AML-193 (cell line): ENCODE measurements at regions not wholly inside any gene's neighbourhood (a gene's known extent, or its start where the extent isn't known, plus 50 kb on each side); places are given as distances from the start of the nearest gene placed in this dataset.
"Not testable (repeated sequence)": the region's sequence is repeated elsewhere in the genome, so short reads cannot be mapped to it uniquely, and the experiment has no call there.

Source experiments
- DNase-seq, 2 experiments: peaks; one replicate each; lab custom pipeline; 2025; lab: John Stamatoyannopoulos, UW

DNA sequence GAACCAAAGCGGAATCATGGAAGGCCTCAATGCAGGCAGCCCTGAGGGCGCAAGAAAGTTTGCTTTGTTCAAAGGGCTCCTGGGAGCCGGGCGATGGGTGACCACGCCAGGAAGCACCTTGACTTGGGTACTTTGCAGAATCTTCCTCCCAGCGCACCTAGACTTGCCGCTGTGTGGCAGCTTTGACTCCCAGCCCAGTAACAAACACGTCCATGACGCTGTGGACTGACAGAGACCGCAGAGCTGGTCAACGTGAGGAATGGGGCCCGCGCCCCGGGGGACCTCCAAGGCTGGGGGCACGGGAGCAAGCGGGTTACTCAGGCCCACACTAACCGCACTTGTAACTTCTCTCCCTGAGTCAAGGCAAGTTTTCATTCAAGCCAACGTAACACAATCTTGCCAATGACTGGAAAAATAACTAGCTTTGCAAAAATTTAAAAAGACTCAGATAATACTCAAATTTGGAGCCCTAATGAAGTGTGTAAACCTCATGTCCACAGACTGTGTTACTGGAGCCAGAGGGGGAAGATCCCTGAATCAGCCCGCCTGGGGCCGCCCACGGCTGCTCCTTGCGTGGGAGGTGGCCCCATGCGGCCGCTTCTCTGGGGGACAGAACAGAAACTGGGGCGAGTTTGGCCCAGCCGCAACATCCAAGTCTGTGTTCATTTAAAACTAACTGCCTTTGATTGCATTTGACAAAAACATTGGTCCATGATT is 130.8 kb downstream of the DNAJB6 start:
- no peak for DNase-seq

DNA sequence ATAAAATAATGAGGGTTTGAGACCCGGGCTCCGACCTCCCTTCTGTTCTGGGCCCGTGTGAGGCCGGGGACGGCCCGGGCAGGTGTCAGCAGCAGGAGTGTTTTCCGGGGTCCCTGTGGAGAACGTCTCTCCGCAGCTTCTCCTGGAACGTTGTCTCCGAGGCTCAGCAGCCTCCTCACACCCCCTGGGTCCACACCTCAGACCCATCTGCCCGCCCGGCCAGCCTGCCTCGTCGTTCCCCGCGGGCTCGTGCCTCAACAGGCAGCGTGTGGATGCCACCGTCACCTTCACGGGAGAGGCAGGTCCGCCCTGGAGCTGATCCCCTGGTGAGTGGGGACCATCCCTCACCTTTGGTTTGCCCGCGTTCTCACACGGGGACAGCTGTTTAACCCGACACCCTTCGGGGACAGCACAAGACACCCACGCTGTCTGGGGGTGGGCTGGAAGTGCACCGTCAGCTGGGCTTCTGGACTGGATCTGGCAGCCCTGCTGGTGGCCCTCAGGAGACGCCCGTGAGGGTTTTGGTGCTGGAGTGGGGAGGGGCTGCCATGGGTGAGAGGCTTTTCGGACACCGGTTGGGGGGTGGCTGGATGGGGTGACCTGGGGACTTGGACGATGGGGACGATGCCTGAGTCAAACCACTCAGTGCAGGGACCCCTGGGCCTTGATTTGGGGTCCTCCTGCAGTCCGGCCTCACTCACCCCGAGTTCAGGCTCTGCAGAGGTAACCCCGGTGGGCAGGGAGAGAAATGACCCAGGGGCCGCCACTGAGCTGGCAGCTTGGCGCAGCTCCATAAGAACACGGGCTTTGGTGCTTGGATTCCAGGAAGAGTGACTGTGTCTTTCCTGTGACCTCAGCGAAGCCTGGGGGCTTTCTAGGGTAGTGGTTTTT is 131.7 kb downstream of the DNAJB6 start:
- no peak for DNase-seq

DNA sequence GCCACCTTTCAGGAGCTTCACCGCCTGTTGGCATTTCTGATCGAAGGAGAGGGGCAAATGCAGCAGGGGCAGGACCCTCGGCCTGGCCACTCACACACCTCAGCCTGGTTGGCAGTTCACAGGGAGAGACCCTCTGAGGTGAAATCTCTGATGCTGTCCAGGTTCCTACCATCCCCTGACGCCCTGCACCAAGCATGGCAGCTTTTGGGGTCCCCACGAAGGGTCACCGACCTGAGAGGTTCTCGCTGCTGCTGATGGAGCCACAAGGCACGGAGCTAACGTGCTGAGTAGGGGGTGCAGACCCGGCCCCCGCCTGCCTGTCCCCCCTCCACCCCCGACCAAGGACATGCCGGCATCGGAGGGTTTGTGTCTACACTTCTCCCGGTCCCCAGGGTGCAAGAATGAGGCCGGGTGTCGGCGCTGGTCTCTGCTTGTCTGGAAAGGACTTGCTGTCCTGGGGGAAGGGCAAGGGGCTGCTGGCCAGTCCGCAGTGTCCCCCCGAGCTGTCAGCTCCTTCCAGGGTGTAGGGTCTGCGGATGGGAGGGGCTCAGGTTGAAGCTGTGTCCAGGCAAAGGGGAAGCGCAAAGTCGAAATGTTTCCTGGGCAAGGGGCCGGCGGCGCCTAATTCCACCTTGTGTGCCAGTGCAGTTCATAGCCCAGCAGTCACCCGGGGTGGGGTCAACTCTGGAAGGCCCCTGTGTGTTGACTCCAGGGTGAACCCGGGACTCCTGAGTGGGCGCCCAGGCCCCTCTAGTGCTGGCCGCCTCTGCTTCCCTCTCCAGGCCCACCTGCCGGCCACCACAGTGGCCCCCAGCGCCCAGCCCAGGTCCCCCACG is 132.6 kb downstream of the DNAJB6 start:
- DNase-seq, result no peak

DNA sequence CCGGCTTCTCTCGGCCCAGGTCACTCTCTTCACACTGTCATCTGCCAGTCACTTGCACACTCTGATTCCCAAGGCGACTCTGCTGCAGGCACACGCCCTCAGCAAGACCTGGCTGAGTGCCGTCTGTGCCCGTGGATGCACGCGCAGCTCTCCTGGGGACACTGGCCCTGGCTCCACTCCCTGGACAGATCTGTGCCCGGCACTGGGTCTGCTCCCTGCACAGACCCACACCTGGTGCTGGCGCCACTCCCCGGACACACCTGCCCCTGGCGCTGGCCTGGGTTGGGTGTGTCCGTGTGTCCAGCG is 133.2 kb downstream of the DNAJB6 start:
- DNase-seq, result no peak

DNA sequence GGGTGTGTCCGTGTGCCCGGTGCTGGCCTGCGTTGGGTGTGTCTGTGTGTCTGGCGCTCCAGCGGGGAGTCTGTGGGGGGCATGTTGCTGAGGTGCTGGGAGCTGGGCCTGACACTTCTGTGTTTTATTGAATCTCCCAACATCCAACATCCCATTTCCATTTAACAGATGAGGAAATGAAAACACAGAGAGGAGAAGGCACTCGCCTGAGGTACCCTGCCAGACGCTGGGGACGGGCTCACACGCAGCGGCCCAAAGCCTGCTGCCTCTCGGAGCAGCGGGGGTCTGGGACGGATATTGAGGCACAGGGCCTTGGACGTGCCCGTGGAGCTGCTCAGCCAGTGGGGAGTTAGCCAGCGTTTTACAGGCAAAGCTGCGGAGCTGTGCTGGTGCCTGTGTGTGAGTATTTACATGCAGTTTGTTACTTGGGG is 133.9 kb downstream of the DNAJB6 start:
- DNase-seq, result no peak

DNA sequence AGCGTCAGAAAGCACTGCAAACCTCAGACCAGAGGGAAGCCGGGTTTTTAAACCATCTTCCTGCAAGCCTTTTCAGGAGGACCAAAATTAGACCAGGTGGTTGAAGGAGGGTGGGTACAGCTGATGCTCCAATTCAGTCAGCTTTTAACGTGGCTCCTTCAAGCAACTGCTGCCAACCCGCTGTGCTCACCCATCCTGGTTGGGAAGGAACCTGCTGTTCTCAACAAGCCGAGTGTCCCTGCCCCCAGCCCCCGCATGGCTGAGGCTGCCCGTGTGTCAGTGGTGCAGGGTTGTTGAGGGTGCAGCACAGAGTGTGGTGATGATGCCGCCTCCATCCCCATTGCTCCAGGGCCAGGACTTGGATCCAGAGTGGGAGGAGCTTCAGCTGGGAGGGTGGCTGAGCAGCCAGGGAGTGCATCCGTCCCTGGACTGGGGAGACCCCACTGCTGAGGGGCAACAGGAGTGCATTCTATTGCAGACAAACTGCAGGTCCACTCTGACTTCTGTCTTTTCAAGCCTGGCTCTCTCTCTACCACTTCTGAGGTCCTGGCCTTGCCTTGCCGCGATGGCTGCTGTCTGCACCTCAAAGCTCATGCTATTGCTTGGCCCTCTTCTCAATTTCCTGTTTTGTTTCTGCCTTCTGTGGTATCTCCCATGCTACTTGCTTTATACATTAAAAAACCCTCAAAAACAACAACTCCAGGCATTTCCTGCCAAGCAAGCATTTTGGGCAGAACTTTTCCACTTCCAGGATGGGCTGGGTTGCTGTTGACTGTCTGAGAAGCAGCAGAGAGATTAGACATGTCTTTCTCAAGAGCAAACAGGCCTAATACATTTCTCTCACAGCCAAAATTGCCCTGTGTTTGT is 134.7 kb downstream of the DNAJB6 start:
- no peak for DNase-seq

DNA sequence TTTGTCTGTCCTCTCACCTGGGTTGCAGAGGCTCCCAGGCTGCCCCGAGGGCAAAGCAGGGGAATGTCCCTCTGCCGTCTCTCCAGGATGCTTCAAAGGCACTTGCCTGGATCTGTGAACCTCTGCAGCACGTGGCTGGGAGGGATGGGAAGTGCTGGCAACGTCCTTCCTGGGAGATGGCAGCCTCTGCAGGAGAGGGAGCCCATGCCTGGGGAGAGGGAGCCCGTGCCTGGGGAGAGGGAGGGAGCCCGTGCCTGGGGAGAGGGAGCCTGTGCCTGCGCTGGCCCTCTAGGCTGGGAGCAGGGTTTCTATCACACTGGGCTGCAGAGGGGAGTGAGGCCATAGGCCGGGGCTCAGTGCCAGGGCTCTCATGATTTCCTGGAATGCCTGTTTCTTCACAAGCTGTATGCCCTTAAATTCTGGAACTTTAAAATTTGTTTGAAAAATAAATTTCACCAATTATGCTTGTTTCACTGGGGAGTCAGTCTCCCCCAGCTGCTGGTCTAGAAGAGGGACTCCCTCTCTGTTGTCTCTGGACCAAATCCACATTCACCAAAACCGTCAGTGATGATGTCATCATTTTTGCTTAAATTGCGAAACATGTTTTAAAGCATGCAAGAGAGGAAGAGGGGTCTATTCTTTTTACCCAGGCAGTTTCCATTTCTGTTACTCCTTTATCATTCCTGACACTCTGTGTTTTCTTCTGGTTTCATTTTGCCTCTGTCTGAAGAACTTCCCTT is 135.7 kb downstream of the DNAJB6 start:
- no peak for DNase-seq

DNA sequence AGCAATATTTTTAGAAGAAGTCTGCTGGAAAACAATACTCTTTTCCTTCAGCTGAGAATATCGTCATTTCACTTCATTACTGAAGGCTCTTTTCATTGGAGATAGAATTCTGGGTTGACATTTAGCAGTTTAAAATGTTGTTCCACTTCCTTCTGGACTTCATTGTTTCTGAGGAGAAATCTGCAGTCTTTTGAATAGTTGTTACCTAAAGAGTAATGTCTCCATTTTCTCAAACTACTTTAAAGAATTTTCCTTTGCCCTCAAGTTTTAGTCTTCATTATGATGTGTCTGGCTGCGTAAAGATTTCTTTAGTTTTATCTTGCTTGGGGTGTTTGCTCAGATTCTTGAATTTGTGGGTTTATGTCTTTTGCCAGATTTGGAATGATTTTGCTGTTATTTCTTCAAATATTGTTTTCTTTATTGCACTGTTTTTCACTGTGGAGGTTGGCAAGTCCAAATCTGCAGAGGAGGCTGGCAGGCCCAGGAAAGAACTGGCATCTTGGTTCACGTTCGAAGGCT is 136.3 kb downstream of the DNAJB6 start:
- no peak for DNase-seq

DNA sequence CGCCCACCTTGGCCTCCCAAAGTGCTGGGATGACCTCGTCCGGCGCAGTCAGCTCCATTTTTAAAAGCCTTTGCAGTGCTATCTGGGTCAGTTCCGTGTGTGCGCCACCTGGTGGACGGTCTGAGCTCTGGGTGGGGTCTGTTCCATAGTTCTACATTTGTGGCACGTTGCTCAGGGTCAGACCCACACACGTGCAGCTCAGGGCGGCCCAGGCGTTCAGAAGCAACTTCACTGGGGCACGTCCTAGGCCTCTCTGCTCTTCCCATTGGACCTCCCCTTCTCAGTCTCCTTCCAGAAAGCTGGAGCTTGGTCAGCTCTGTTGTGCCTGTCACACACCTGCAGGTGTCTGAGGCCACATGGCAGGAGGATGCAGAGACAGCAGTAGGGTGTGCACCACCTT is 137.9 kb downstream of the DNAJB6 start:
- DNase-seq, result peak; percentile 2 to 14

DNA sequence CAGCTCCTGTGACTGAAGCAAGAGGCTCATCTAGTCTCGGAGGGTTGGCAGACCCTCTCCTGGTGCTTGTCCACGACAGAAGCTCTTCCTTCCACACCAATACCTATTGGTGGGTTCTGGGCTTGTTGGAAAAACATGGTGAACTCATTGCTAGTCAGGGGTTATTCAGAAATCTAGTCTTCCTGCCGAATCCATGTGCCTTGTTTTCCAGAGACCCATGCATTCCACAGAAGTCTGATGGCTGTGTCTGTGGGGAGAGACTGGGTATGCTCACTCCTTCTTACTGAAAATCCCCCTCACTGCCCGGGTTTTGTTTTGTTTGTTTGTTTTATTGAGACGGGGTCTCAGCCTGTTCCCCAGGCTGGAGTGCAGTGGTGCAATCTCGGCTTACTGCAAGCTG is 138.3 kb downstream of the DNAJB6 start:
- no peak for DNase-seq

DNA sequence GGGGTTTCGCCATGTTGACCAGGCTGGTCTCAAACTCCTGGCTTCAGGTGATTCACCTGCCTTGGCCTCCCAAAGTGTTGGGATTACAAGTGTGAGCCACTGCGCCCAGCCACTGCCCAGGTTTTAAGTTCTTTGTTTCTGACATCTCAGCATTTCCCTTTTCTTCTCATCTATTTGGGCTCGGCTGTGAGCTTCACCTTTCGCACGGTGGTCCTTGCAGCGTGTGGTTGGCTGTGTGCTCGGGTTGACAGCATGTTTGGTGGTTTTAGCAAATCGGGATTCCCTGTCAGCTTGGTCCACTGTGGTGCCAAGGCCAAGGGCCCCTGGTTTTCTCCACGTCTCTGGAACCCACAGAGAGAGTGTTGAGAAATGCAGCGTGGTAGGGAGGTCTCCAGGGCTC is 138.8 kb downstream of the DNAJB6 start:
- no peak for DNase-seq

DNA sequence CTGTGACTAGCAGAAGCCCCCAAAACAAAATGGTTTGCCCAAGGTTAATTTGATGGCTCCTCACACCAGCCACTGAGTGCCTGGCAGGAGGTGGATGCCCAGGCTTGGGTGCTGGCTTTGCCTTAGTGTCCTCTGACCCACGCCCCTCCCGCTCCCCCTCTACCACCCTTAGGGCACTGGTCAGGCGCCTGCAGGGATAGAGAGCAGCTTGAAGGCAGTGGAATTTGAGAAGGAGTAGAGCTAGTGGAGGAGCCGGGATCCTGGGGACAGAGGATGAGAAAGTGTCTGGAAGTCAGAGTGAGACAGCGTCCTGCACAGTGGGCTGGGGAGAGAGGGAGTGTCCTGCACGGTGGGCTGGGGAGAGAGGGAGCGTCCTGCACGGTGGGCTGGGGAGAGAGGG is 139.4 kb downstream of the DNAJB6 start:
- no peak for DNase-seq

DNA sequence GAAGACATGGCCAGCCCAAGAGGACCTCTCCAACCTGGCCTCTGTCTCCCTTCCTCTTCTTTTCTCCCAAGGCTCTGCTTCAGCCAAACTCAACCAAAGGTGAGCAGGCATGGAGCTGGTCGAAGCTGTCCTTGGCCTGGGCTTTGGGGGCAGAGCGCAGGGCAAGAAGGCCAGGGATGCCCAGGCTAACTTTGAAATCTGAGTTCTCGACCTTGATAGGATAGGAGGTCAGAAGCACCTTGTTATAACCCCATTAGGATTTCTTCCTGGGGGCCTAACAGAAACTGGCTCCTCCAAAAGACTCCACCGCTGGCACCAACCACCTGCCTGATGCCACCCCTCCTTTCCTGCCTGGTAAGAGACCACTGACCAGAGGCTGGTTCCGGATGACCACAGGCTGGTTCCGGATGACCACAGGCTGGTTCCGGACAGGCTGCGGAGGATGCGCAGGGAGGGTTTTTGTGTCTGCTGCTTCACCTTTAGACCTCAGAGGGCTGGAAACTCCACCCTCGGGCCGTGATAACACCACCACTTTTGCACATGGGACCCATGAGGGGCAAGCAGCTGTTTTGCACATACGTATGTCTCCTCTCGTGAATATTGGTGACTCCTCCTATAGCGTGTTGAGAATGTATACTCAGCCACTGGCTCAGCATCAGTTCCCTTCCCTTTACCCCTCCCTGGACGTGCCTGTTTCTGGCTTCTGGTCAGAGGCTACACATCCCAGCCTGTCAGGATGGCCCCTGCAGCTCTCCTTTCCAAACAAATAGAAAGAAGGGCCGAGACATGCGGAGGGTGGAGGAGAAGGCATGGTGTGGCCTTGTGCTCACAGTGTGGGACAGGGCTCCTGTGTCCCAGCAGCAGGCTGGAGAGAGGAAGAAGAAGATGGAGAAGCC is 140.1 kb downstream of the DNAJB6 start:
- DNase-seq, result no peak

DNA sequence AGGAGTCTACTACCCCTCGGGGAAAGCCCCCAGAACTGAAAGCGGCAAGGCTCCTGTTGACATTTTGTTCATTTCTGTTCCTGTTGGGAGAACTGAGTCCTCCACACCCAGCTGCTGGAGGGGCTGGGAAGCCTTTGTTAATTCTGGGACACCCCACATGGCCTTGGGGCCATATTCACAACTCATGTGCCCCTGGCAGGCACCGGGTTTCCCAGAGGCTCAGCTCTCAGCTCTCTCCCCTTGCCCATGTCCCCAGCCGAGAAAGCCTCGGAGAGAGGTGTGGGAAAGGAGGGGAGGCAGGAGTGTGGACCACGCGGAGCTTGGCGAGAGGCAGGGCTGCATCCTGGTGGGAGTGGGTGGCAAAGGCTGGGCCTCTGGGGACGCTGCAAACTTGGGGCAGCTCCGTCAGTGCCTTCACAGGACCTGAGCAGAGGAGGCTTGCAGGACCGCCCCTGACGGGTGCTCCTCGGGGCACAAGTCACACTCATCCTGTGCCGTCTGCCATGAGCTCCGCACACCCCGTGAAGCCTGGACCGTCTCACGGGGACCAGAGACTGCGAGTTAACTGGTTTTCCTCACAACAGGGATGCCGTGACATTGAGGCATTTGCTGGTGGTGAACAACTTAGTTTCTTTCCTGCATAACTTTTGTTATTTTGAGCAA is 140.9 kb downstream of the DNAJB6 start:
- DNase-seq, result no peak

DNA sequence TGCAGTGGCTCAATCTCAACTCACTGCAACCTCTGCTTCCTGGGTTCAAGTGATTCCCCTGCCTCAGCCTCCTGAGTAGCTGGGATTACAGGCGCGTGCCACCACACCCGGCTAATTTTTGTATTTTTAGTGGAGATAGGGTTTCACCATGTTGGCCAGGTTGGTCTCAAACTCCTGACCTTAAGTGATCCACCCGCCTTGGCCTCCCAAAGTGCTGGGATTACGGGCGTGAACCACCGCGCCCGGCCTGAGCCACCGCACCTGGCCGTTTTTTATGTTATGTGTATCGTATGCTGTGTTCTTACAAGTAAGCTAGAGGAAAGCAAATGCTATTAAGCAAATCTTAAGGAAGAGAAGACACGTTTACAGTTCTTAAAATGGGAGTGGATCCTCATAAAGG is 141.8 kb downstream of the DNAJB6 start:
- not testable (repeated sequence) for DNase-seq

DNA sequence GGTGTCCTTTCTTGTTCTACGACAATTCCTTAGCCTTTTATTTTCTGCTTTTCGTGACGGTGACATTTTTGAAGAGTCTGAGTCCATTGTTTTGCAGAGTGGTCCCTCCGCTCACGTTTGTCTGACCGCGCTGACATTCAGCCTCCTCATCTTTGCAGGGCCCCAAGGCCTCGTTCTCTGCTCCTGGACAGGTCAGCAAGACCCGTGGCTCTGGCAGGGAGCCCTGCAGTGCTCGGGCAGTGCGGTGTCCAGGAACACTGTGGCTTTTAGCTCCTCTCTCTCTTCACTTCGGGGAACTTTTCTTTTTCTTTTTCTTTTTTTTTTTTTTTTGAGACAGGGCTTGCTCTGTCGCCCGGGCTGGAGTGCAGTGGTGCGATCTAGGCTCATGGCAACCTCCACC is 142.5 kb downstream of the DNAJB6 start:
- no peak for DNase-seq

DNA sequence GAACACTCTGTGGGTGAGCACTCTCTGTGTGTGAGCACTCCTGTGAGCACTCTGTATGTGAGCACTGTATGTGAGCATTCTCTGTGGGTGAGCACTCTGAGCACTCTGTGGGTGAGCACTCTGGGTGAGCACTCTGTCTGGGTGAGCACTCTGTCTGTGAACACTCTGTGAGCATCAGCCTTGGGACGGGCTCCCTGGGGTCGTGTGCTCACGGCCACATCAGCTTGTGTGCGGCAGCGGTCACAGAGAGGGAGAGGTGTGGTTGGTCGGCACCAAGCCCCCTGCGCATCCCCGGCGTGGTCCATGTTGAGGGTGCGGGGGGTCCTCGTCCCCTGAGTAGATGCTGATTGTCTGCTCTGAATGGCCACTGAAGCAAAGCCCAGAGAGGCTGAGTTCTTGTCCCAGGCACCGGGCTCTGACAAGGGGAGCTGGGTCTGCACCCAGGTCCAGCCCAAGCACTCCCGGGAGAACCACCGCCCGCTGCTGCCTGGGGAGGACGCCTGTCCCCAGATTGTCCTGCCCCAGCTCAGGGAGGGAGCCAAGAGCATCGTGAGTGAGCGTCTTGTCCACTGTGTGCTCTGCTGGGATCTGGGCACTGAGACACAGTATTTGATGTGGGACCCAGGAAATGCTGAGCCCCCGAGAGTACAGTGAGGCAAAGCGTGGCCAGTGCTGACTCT is 143.7 kb downstream of the DNAJB6 start:
- no peak for DNase-seq

DNA sequence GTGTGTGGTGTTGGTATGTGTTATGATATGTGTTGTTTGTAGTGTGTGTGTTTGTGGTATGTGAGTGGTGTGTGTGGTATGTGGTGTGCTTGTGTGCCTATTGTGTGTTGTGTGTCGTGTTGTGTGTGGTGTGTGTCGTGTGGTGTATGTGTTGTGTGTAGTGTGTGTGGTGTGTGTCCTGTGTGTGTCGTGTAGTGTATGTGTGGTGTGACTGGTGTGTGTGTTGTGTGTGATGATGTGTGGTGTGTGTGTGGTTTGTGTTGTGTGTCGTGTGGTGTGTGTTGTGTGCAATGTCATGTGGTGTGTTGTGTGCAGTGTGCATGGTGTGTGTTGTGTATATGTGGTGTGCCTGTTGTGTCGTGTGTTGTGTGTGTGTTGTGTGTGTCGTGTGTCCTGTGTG is 144.6 kb downstream of the DNAJB6 start:
- DNase-seq, result no peak

DNA sequence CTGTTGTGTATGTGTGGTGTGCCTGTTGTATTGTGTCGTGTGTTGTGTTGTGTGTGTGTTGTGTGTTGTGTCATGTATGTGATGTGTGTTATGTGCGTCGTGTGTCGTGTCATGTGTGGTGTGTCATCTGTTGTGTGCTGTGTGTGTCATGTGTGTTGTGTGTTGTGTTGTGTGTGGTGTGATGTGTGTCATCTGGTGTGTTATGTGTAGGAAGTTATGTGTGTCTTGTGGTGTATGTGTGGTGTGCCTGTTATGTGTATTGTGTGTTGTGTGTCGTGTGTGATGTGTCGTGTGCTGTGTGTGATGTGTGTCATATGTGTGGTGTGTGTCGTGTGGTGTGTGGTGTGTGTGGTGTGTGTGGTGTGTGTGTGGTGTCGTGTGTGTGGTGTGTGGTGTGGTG is 145.2 kb downstream of the DNAJB6 start:
- DNase-seq, result no peak
